ENCODE measurements at regions not wholly inside any gene's neighbourhood (a gene's known extent, or its start where the extent isn't known, plus 50 kb on each side); places are given as distances from the start of the nearest gene placed in this dataset.

- TF ChIP-seq NFE2L2 (conservative IDR thresholded peaks at IDR 0.05; ENCODE audit: low read length) (no peak), POLR2A (IDR thresholded peaks at IDR 0.05; ENCODE audit: low read length) (no peak), RAD21 (conservative IDR thresholded peaks at IDR 0.05 in 1 of 2, IDR thresholded peaks at IDR 0.05 in 1 of 2) (no peak)
- TF ChIP-seq, protein P1, sequence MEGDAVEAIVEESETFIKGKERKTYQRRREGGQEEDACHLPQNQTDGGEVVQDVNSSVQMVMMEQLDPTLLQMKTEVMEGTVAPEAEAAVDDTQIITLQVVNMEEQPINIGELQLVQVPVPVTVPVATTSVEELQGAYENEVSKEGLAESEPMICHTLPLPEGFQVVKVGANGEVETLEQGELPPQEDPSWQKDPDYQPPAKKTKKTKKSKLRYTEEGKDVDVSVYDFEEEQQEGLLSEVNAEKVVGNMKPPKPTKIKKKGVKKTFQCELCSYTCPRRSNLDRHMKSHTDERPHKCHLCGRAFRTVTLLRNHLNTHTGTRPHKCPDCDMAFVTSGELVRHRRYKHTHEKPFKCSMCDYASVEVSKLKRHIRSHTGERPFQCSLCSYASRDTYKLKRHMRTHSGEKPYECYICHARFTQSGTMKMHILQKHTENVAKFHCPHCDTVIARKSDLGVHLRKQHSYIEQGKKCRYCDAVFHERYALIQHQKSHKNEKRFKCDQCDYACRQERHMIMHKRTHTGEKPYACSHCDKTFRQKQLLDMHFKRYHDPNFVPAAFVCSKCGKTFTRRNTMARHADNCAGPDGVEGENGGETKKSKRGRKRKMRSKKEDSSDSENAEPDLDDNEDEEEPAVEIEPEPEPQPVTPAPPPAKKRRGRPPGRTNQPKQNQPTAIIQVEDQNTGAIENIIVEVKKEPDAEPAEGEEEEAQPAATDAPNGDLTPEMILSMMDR (IDR thresholded peaks at IDR 0.05): no peak
These were observed 187.7 kb downstream of the IRS1 start for GRCh38 chr2:226611944-226612318.

Data from A549 (cell line).